ENCODE measurements at regions not wholly inside any gene's neighbourhood (a gene's known extent, or its start where the extent isn't known, plus 50 kb on each side); places are given as distances from the start of the nearest gene placed in this dataset.
A peak's percentile ranks its signal among the peaks of the same experiment; 100 is the strongest.

GRCh38 chr16:86249631-86250030 lies 260.7 kb upstream of the FOXF1 start:
- intact Hi-C loops (cut with DNase I): no loop called here
- TF ChIP-seq, protein P1, sequence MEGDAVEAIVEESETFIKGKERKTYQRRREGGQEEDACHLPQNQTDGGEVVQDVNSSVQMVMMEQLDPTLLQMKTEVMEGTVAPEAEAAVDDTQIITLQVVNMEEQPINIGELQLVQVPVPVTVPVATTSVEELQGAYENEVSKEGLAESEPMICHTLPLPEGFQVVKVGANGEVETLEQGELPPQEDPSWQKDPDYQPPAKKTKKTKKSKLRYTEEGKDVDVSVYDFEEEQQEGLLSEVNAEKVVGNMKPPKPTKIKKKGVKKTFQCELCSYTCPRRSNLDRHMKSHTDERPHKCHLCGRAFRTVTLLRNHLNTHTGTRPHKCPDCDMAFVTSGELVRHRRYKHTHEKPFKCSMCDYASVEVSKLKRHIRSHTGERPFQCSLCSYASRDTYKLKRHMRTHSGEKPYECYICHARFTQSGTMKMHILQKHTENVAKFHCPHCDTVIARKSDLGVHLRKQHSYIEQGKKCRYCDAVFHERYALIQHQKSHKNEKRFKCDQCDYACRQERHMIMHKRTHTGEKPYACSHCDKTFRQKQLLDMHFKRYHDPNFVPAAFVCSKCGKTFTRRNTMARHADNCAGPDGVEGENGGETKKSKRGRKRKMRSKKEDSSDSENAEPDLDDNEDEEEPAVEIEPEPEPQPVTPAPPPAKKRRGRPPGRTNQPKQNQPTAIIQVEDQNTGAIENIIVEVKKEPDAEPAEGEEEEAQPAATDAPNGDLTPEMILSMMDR (IDR thresholded peaks at IDR 0.05): no peak
- Histone ChIP-seq H3K4me1 (no peaks in the 10 kb centered on the region), H3K27me3 (no peaks in the 10 kb centered on the region), H3K9ac (ENCODE audit: low read depth in 2 of 2, low read length in 2 of 2) (no peak overlapping the region), H3K36me3 (no peaks in the 10 kb centered on the region), H3K27ac (no peak overlapping the region), H3K4me3 (no peak overlapping the region), H3K9me3 (no peaks in the 10 kb centered on the region)
- DNase-seq: peak; percentile 6

DNA sequence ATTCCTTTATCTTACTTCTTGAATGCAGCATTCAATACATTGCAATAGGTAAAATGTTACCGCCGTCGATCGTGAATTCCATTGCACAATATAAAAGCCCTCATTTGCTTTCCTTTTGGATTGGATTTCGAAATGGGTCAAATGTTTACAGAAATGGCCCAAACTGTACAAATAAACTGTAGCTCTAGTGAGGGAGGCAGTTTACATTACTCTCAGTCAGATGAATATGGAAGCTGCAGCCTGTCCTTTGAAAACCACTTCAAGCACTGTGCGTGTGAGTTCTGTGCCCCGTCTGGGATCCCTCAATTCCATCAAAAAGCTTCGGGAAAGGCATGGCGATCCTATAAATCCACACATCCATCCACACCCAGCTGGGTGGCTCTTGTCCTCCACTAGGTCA lies 258.6 kb upstream of the FOXF1 start:
- TF ChIP-seq, protein P1 (IDR thresholded peaks at IDR 0.05): no peak
- Histone ChIP-seq H3K27ac (peak overlapping the region; percentile 2), H3K27me3 (no peaks in the 10 kb centered on the region), H3K4me3 (no peak overlapping the region), H3K36me3 (no peaks in the 10 kb centered on the region), H3K9ac (ENCODE audit: low read depth in 2 of 2, low read length in 2 of 2) (no peak overlapping the region), H3K4me1 (no peaks in the 10 kb centered on the region), H3K9me3 (no peaks in the 10 kb centered on the region)
- intact Hi-C loops (cut with DNase I): no loop called here
- no peak for DNase-seq

GRCh38 chr16:86252596-86252995 lies 257.7 kb upstream of the FOXF1 start:
- Histone ChIP-seq H3K27me3 (no peaks in the 10 kb centered on the region), H3K9ac (ENCODE audit: low read depth in 2 of 2, low read length in 2 of 2) (no peak overlapping the region), H3K4me3 (no peak overlapping the region), H3K9me3 (no peaks in the 10 kb centered on the region), H3K27ac (peak overlapping the region; percentile 2), H3K4me1 (no peaks in the 10 kb centered on the region), H3K36me3 (no peaks in the 10 kb centered on the region)
- intact Hi-C loops (cut with DNase I): no loop called here
- TF ChIP-seq, protein P1 (IDR thresholded peaks at IDR 0.05): no peak
- DNase-seq: peak; percentile 27

GRCh38 chr16:86255966-86256365 lies 254.4 kb upstream of the FOXF1 start:
- H3K4me1 ChIP-seq: no peaks in the 10 kb centered on the region
- no peaks in the 10 kb centered on the region for H3K36me3 ChIP-seq
- H3K9ac ChIP-seq (ENCODE audit: low read depth in 2 of 2, low read length in 2 of 2): no peak overlapping the region
- H3K4me3 ChIP-seq: no peak overlapping the region
- no peak overlapping the region for H3K27ac ChIP-seq
- no peaks in the 10 kb centered on the region for H3K27me3 ChIP-seq
- DNase-seq: no peak
- intact Hi-C loops (cut with DNase I): no loop called here
- no peaks in the 10 kb centered on the region for H3K9me3 ChIP-seq
- TF ChIP-seq, protein P1 (IDR thresholded peaks at IDR 0.05): no peak

- H3K9ac ChIP-seq (ENCODE audit: low read depth in 2 of 2, low read length in 2 of 2): no peak overlapping the region
- no peak for DNase-seq
- no peaks in the 10 kb centered on the region for H3K27me3 ChIP-seq
- no peak overlapping the region for H3K4me3 ChIP-seq
- no peak overlapping the region for H3K27ac ChIP-seq
- intact Hi-C loops (cut with DNase I): no loop called here
- H3K9me3 ChIP-seq: no peaks in the 10 kb centered on the region
- no peaks in the 10 kb centered on the region for H3K4me1 ChIP-seq
- TF ChIP-seq, protein P1 (IDR thresholded peaks at IDR 0.05): no peak
- no peaks in the 10 kb centered on the region for H3K36me3 ChIP-seq
Observed at GRCh38 chr16:86256995-86257394, 253.3 kb upstream of the FOXF1 start.

- TF ChIP-seq, protein P1 (IDR thresholded peaks at IDR 0.05): no peak
- H3K27me3 ChIP-seq: no peaks in the 10 kb centered on the region
- intact Hi-C loops (cut with DNase I): no loop called here
Observed at GRCh38 chr16:86257546-86257945, 252.8 kb upstream of the FOXF1 start.

More at GRCh38 chr16:86257546-86257945, 252.8 kb upstream of the FOXF1 start:
- H3K9me3 ChIP-seq: no peaks in the 10 kb centered on the region
- no peaks in the 10 kb centered on the region for H3K4me1 ChIP-seq
- H3K27ac ChIP-seq: peak overlapping the region; percentile 53
- H3K9ac ChIP-seq (ENCODE audit: low read depth in 2 of 2, low read length in 2 of 2): no peak overlapping the region
- DNase-seq: no peak
- H3K36me3 ChIP-seq: no peaks in the 10 kb centered on the region
- no peak overlapping the region for H3K4me3 ChIP-seq

Measured in colonic mucosa (tissue), 4 donors.